ENCODE measurements at regions not wholly inside any gene's neighbourhood (a gene's known extent, or its start where the extent isn't known, plus 50 kb on each side); places are given as distances from the start of the nearest gene placed in this dataset.
"Not testable (repeated sequence)": the region's sequence is repeated elsewhere in the genome, so short reads cannot be mapped to it uniquely, and the experiment has no call there.

GRCh38 chr9:78986446-78986845 lies 585.3 kb upstream of the TLE4 start:
- Mint-ChIP-seq H3K36me3 (no peaks in the 10 kb centered on the region), H3K27me3 (no peaks in the 10 kb centered on the region), H3K27ac (no peak overlapping the region), H3K4me1 (ENCODE audit: low read depth) (no peaks in the 10 kb centered on the region), H3K9me3 (ENCODE audit: low read depth) (no peaks in the 10 kb centered on the region), H3K4me3 (no peak overlapping the region)

- Mint-ChIP-seq H3K27ac (no peak overlapping the region), H3K4me3 (no peak overlapping the region)
Observed at GRCh38 chr9:78989031-78989658, 582.6 kb upstream of the TLE4 start.

GRCh38 chr9:78994471-78994870 lies 577.3 kb upstream of the TLE4 start:
- no peak overlapping the region for H3K27ac Mint-ChIP-seq
- H3K36me3 Mint-ChIP-seq: no peaks in the 10 kb centered on the region
- H3K4me3 Mint-ChIP-seq: no peak overlapping the region
- no peaks in the 10 kb centered on the region for H3K4me1 Mint-ChIP-seq (ENCODE audit: low read depth)
- peaks cover 2% of the 10 kb centered on the region for H3K9me3 Mint-ChIP-seq (ENCODE audit: low read depth)
- no peaks in the 10 kb centered on the region for H3K27me3 Mint-ChIP-seq

More at GRCh38 chr9:78989031-78989658, 582.6 kb upstream of the TLE4 start:
- Mint-ChIP-seq H3K9me3 (ENCODE audit: low read depth) (no peaks in the 10 kb centered on the region), H3K4me1 (ENCODE audit: low read depth) (no peaks in the 10 kb centered on the region), H3K27me3 (no peaks in the 10 kb centered on the region), H3K36me3 (no peaks in the 10 kb centered on the region)

- H3K36me3 Mint-ChIP-seq; H3K9me3 Mint-ChIP-seq (ENCODE audit: low read depth); H3K27me3 Mint-ChIP-seq; H3K4me3 Mint-ChIP-seq; H3K27ac Mint-ChIP-seq; H3K4me1 Mint-ChIP-seq (ENCODE audit: low read depth): not testable (repeated sequence)
Observed at GRCh38 chr9:78994974-78995373, 576.8 kb upstream of the TLE4 start.

- no peak overlapping the region for H3K4me3 Mint-ChIP-seq
- H3K27ac Mint-ChIP-seq: no peak overlapping the region
- no peaks in the 10 kb centered on the region for H3K36me3 Mint-ChIP-seq
- no peaks in the 10 kb centered on the region for H3K4me1 Mint-ChIP-seq (ENCODE audit: low read depth)
- peaks cover 2% of the 10 kb centered on the region for H3K9me3 Mint-ChIP-seq (ENCODE audit: low read depth)
- H3K27me3 Mint-ChIP-seq: no peaks in the 10 kb centered on the region
Observed at GRCh38 chr9:78997296-78997695, 574.5 kb upstream of the TLE4 start.

GRCh38 chr9:79000230-79001002 lies 571.3 kb upstream of the TLE4 start:
- Mint-ChIP-seq H3K4me3 (no peak overlapping the region), H3K27me3 (peaks cover 5% of the 10 kb centered on the region), H3K27ac (no peak overlapping the region), H3K4me1 (ENCODE audit: low read depth) (no peaks in the 10 kb centered on the region), H3K36me3 (no peaks in the 10 kb centered on the region), H3K9me3 (ENCODE audit: low read depth) (peaks cover 2% of the 10 kb centered on the region)

- Mint-ChIP-seq H3K27me3 (peaks cover 7% of the 10 kb centered on the region), H3K27ac (no peak overlapping the region), H3K4me1 (ENCODE audit: low read depth) (no peaks in the 10 kb centered on the region), H3K9me3 (ENCODE audit: low read depth) (peaks cover 4% of the 10 kb centered on the region), H3K36me3 (no peaks in the 10 kb centered on the region), H3K4me3 (no peak overlapping the region)
Observed at GRCh38 chr9:79001012-79001411, 570.8 kb upstream of the TLE4 start.

GRCh38 chr9:79003514-79003913 lies 568.3 kb upstream of the TLE4 start:
- Mint-ChIP-seq H3K36me3 (no peaks in the 10 kb centered on the region), H3K4me1 (ENCODE audit: low read depth) (no peaks in the 10 kb centered on the region), H3K9me3 (ENCODE audit: low read depth) (peaks cover 4% of the 10 kb centered on the region), H3K4me3 (no peak overlapping the region), H3K27ac (no peak overlapping the region), H3K27me3 (peaks cover 7% of the 10 kb centered on the region)

- Mint-ChIP-seq H3K4me3 (no peak overlapping the region), H3K27ac (no peak overlapping the region), H3K36me3 (no peaks in the 10 kb centered on the region), H3K9me3 (ENCODE audit: low read depth) (peaks cover 4% of the 10 kb centered on the region), H3K27me3 (peaks cover 7% of the 10 kb centered on the region), H3K4me1 (ENCODE audit: low read depth) (no peaks in the 10 kb centered on the region)
Observed at GRCh38 chr9:79004032-79004431, 567.7 kb upstream of the TLE4 start.

GRCh38 chr9:79006546-79006945 lies 565.2 kb upstream of the TLE4 start:
- Mint-ChIP-seq H3K9me3 (ENCODE audit: low read depth) (peaks cover 4% of the 10 kb centered on the region), H3K27ac (no peak overlapping the region), H3K27me3 (peaks cover 7% of the 10 kb centered on the region), H3K36me3 (no peaks in the 10 kb centered on the region), H3K4me3 (no peak overlapping the region), H3K4me1 (ENCODE audit: low read depth) (no peaks in the 10 kb centered on the region)

- peaks cover 4% of the 10 kb centered on the region for H3K9me3 Mint-ChIP-seq (ENCODE audit: low read depth)
Observed at GRCh38 chr9:79007701-79008483, 563.9 kb upstream of the TLE4 start.

GRCh38 chr9:79008916-79009315 lies 562.8 kb upstream of the TLE4 start:
- H3K36me3 Mint-ChIP-seq: no peaks in the 10 kb centered on the region
- H3K4me1 Mint-ChIP-seq (ENCODE audit: low read depth): no peaks in the 10 kb centered on the region
- H3K27ac Mint-ChIP-seq: no peak overlapping the region
- no peak overlapping the region for H3K4me3 Mint-ChIP-seq
- peaks cover 4% of the 10 kb centered on the region for H3K9me3 Mint-ChIP-seq (ENCODE audit: low read depth)
- peaks cover 5% of the 10 kb centered on the region for H3K27me3 Mint-ChIP-seq

More at GRCh38 chr9:79007701-79008483, 563.9 kb upstream of the TLE4 start:
- H3K4me3 Mint-ChIP-seq: no peak overlapping the region
- H3K36me3 Mint-ChIP-seq: no peaks in the 10 kb centered on the region
- H3K4me1 Mint-ChIP-seq (ENCODE audit: low read depth): no peaks in the 10 kb centered on the region
- no peak overlapping the region for H3K27ac Mint-ChIP-seq
- H3K27me3 Mint-ChIP-seq: peaks cover 7% of the 10 kb centered on the region

- Mint-ChIP-seq H3K36me3 (no peaks in the 10 kb centered on the region), H3K4me3 (no peak overlapping the region), H3K4me1 (ENCODE audit: low read depth) (no peaks in the 10 kb centered on the region), H3K9me3 (ENCODE audit: low read depth) (no peaks in the 10 kb centered on the region), H3K27me3 (no peaks in the 10 kb centered on the region), H3K27ac (no peak overlapping the region)
Observed at GRCh38 chr9:79011461-79011860, 560.3 kb upstream of the TLE4 start.

GRCh38 chr9:79012561-79012960 lies 559.2 kb upstream of the TLE4 start:
- Mint-ChIP-seq H3K27me3 (no peaks in the 10 kb centered on the region), H3K4me3 (no peak overlapping the region), H3K36me3 (no peaks in the 10 kb centered on the region), H3K27ac (no peak overlapping the region), H3K9me3 (ENCODE audit: low read depth) (no peaks in the 10 kb centered on the region), H3K4me1 (ENCODE audit: low read depth) (no peaks in the 10 kb centered on the region)
